ENCODE measurements at regions not wholly inside any gene's neighbourhood (a gene's known extent, or its start where the extent isn't known, plus 50 kb on each side); places are given as distances from the start of the nearest gene placed in this dataset.

- TF ChIP-seq CTCF (IDR thresholded peaks at IDR 0.05; ENCODE audit: low read length) (no peak), EZH2 (IDR thresholded peaks at IDR 0.05; ENCODE audit: borderline replicate concordance, low read length) (no peak)
Observed at GRCh38 chr15:38996111-38996631, 431.6 kb upstream of the RASGRP1 start.
